ENCODE measurements at regions not wholly inside any gene's neighbourhood (a gene's known extent, or its start where the extent isn't known, plus 50 kb on each side); places are given as distances from the start of the nearest gene placed in this dataset.

- TF ChIP-seq EZH2phosphoT487 (IDR thresholded peaks at IDR 0.05; ENCODE audit: low read depth) (no peak), CTCF (IDR thresholded peaks at IDR 0.05; ENCODE audit: low read depth, low read length) (no peak)
These were observed 213.3 kb downstream of the C1orf94 start for GRCh38 chr1:34389974-34390373.

Measured in OCI-LY3 (cell line).